HepG2 (cell line): ENCODE measurements at regions not wholly inside any gene's neighbourhood (a gene's known extent, or its start where the extent isn't known, plus 50 kb on each side); places are given as distances from the start of the nearest gene placed in this dataset.

Source experiments
- ATAC-seq: fragments of 200-7000 bp; cut with Tn5 transposase; 3 replicates; pipeline ENCODE4 v1.9.1; 2020; ENCODE audit warnings: mild to moderate bottlenecking, moderate library complexity
- BruUV-seq: library from RNA; stranded (reverse); fragments of 400-500 nt; replicated peaks from 2 replicates; lab custom pipeline; 2021; lab: Mats Ljungman, UMichigan
- CTCF ChIA-PET: fragments of 300-600 bp; formaldehyde crosslinking; extraction: SDS; loops from one replicate; lab custom pipeline; 2021; ENCODE audit warnings: low total read pairs, inconsistent platforms, low intra/inter-chr PET ratio; lab: Yijun Ruan, JAX
- POLR2A ChIA-PET: fragments of 350-600 bp; sonication (Branson Sonifier 250); formaldehyde crosslinking; loops from one replicate; lab custom pipeline; 2020; ENCODE audit warnings: antibody characterized with exemption, inconsistent platforms; lab: Yijun Ruan, JAX
- DNase-seq: peaks from one replicate; pipeline ENCODE4 v3.0.0-alpha.2; 2015; ENCODE audit warnings: low spot score
- FAIRE-seq: peaks from 3 replicates; lab custom pipeline; 2011; peaks lifted over from hg19 to GRCh38; lab: Jason Lieb, UNC
- H2AFZ ChIP-seq: one replicate; pipeline ENCODE4 v1.6.1; 2011; ENCODE audit warnings: low read length, inconsistent platforms
- H3K27ac ChIP-seq: fragments of 300-600 bp; 3 replicates; pipeline ENCODE4 v1.8.0; 2011; ENCODE audit warnings: mixed run types, mild to moderate bottlenecking, mixed read lengths, low read length, inconsistent platforms; ENCODE audit not compliant: insufficient read depth; ENCODE audit errors: extremely low read length
- H3K27me3 ChIP-seq, 2 experiments: fragments of 200-600 bp in 1 of 2; 2 replicates in 1 of 2; 3 replicates in 1 of 2; pipeline versions ENCODE4 v1.6.0 to v1.8.0; 2011; ENCODE audit warnings: low read length in 2 of 2, mild to moderate bottlenecking in 2 of 2, moderate library complexity in 2 of 2, inconsistent platforms in 1 of 2; ENCODE audit not compliant: insufficient read depth in 2 of 2, control insufficient read depth in 1 of 2
- H3K36me3 ChIP-seq, 2 experiments: fragments of 200-600 bp in 1 of 2; replicated peaks in 1 of 2; 2 replicates in 1 of 2; 3 replicates in 1 of 2; pipeline versions ENCODE4 v1.5.1 to v1.8.0; 2011; ENCODE audit warnings: low read length in 2 of 2, inconsistent platforms in 1 of 2; ENCODE audit not compliant: insufficient read depth in 2 of 2, control insufficient read depth in 1 of 2
- H3K4me1 ChIP-seq: 2 replicates; pipeline ENCODE4 v1.5.1; 2012; ENCODE audit warnings: low read length, inconsistent platforms; ENCODE audit not compliant: insufficient read depth
- H3K4me2 ChIP-seq: 2 replicates; pipeline ENCODE4 v1.6.0; 2011; ENCODE audit warnings: low read depth, low read length, inconsistent platforms
- H3K4me3 ChIP-seq, 3 experiments: fragments of 200-600 bp in 1 of 3; sonication (generic), shearing (Covaris generic) in 1 of 3; replicated peaks in 1 of 3; 2 replicates each; pipeline ENCODE4 v1.5.1; 2011 to 2016; ENCODE audit warnings: low read length in 3 of 3, inconsistent platforms in 2 of 3, low read depth in 2 of 3, mild to moderate bottlenecking in 2 of 3, control low read depth in 1 of 3, mixed read lengths in 1 of 3; ENCODE audit not compliant: insufficient read depth in 1 of 3
- H3K79me2 ChIP-seq: one replicate; pipeline ENCODE4 v1.6.1; 2011; ENCODE audit warnings: low read length, inconsistent platforms; ENCODE audit not compliant: insufficient read depth
- H3K9ac ChIP-seq: 2 replicates; pipeline ENCODE4 v1.6.0; 2011; ENCODE audit warnings: mild to moderate bottlenecking, low read depth, low read length, inconsistent platforms; ENCODE audit not compliant: insufficient read depth
- H3K9me3 ChIP-seq: 2 replicates; pipeline ENCODE4 v1.5.1; 2012; ENCODE audit warnings: mild to moderate bottlenecking, low read length
- H4K20me1 ChIP-seq: 2 replicates; pipeline ENCODE4 v1.6.0; 2011; ENCODE audit warnings: inconsistent platforms, mild to moderate bottlenecking, low read length, moderate library complexity; ENCODE audit not compliant: insufficient read depth
- MNT ChIP-seq: fragments of 450-650 bp; IDR thresholded peaks from 2 replicates; pipeline ENCODE4 v1.6.1; 2016
- PLRG1 ChIP-seq: fragments of 450-650 bp; conservative IDR thresholded peaks from 2 replicates; pipeline ENCODE4 v1.6.1; 2016
- ZNF142 ChIP-seq: sonication (generic); formaldehyde crosslinking; IDR thresholded peaks from 2 replicates; pipeline ENCODE4 v1.4.0; 2020; ENCODE audit warnings: missing genetic modification reagents
- WGBS: methylation state at CpG from one replicate; pipeline ENCODE4 v1.1.6; 2017; ENCODE audit warnings: low lambda C conversion rate; 5-methylcytosine and 5-hydroxymethylcytosine counted together
- in situ Hi-C: cut with HindIII; loops from 2 replicates; pipeline ENCODE4 v1.10.0; 2017; ENCODE audit warnings: low pct_unique_long_range_greater_than_20kb; ENCODE audit not compliant: extremely low pct_ligation_motif_present
- intact Hi-C: fragments of 100-400 bp; cut with micrococcal nuclease; formaldehyde crosslinking; loops from one replicate; pipeline ENCODE4 v1.10.0; 2022; ENCODE audit not compliant: unreplicated experiment

GRCh38 chr5:67432606-67433005, 236.0 kb upstream of the CD180 start (continued):
- TF ChIP-seq ZNF142 = no peak

GRCh38 chr5:67431191-67431590, 234.6 kb upstream of the CD180 start:
- TF ChIP-seq PLRG1 = no peak
- peak; percentile 53 for TF ChIP-seq MNT
- Histone ChIP-seq H2AFZ (no peak overlapping the region), H3K4me3 (no peak overlapping the region), H3K4me2 (no peak overlapping the region), H4K20me1 (no peaks in the 10 kb centered on the region), H3K9ac (no peak overlapping the region), H3K36me3 (no peaks in the 10 kb centered on the region), H3K4me1 (no peaks in the 10 kb centered on the region), H3K27me3 (no peaks in the 10 kb centered on the region), H3K27ac (no peak overlapping the region), H3K9me3 (no peaks in the 10 kb centered on the region), H3K79me2 (no peaks in the 10 kb centered on the region)
- intact Hi-C loops = no loop called here
- ChIA-PET POLR2A (no interaction called here), CTCF (no interaction called here)
- in situ Hi-C loops = no loop called here
- FAIRE-seq (no peak), ATAC-seq (no peak), DNase-seq (no peak)
- no TSS peak for BruUV-seq
- 25% methylated on average over 4 of the region's 4 CpGs for WGBS
